ENCODE measurements at regions not wholly inside any gene's neighbourhood (a gene's known extent, or its start where the extent isn't known, plus 50 kb on each side); places are given as distances from the start of the nearest gene placed in this dataset.

GRCh38 chr15:91435113-91435512 lies 335.1 kb downstream of the SV2B start (continued):
- no peak for TF ChIP-seq ZNF462 (CRISPR knock-in tag; IDR thresholded peaks at IDR 0.05)
- no peak for TF ChIP-seq ZNF114 (CRISPR knock-in tag; IDR thresholded peaks at IDR 0.05)
- TF ChIP-seq CTCF (conservative IDR thresholded peaks at IDR 0.05; ENCODE audit: low read depth in 2 of 2): no peak
- TF ChIP-seq NANOG (IDR thresholded peaks at IDR 0.05; ENCODE audit: borderline replicate concordance): no peak

GRCh38 chr15:91444656-91445055 lies 344.6 kb downstream of the SV2B start:
- H3K27me3 Mint-ChIP-seq (ENCODE audit: insufficient read depth, low read depth, poor library complexity): no peaks in the 10 kb centered on the region
- Histone ChIP-seq H3K36me3 (ENCODE audit: insufficient read depth) (no peaks in the 10 kb centered on the region), H3K9me2 (ENCODE audit: insufficient read depth) (no peaks in the 10 kb centered on the region), H2AFZ (no peak overlapping the region), H3K4me2 (no peak overlapping the region), H3K79me2 (replicated peaks; ENCODE audit: insufficient read depth) (no peaks in the 10 kb centered on the region), H3K4me1 (ENCODE audit: insufficient read depth) (no peaks in the 10 kb centered on the region), H3K27ac (ENCODE audit: low read depth) (no peak overlapping the region), H4K20me1 (replicated peaks; ENCODE audit: insufficient read depth) (no peaks in the 10 kb centered on the region), H3K27me3 (ENCODE audit: insufficient read depth) (no peaks in the 10 kb centered on the region), H3F3A (replicated peaks; ENCODE audit: low read depth) (no peaks in the 10 kb centered on the region), H3K4me3 (no peak overlapping the region)
- no peaks in the 10 kb centered on the region for H3K4me1 Mint-ChIP-seq
- H3K27ac Mint-ChIP-seq: no peak overlapping the region
- H3K4me3 Mint-ChIP-seq: no peak overlapping the region
- no peak for DNase-seq (ENCODE audit: low spot score)
- no peak for ATAC-seq
- no peaks in the 10 kb centered on the region for H3K36me3 Mint-ChIP-seq (ENCODE audit: low read depth)
- 0 out of 3 replicates have a peak, but pooled peaks cover 3% of the 10 kb centered on the region for H3K9me3 Mint-ChIP-seq
- TF ChIP-seq ZNF462 (CRISPR knock-in tag; IDR thresholded peaks at IDR 0.05): no peak
